ENCODE measurements at regions not wholly inside any gene's neighbourhood (a gene's known extent, or its start where the extent isn't known, plus 50 kb on each side); places are given as distances from the start of the nearest gene placed in this dataset.

- no peaks in the 10 kb centered on the region for H4K20me1 ChIP-seq (ENCODE audit: insufficient read depth)
- H3K4me2 ChIP-seq, result no peak overlapping the region
- TF ChIP-seq EZH2 (IDR thresholded peaks at IDR 0.05; ENCODE audit: low read depth), result no peak
- TF ChIP-seq CTCF (conservative IDR thresholded peaks at IDR 0.05), result no peak
- H3K9me2 ChIP-seq (ENCODE audit: insufficient read depth), result no peaks in the 10 kb centered on the region
- H2AFZ ChIP-seq, result no peak overlapping the region
- H3K36me3 ChIP-seq (ENCODE audit: low read depth), result no peaks in the 10 kb centered on the region
- DNase-seq, result no peak
- H3K79me2 ChIP-seq (ENCODE audit: low read depth), result no peaks in the 10 kb centered on the region
- H3K4me1 ChIP-seq (replicated peaks; ENCODE audit: insufficient read depth), result no peaks in the 10 kb centered on the region
- H3K4me3 ChIP-seq, result no peak overlapping the region
- ChIA-PET CTCF (no interaction called here), POLR2A (ENCODE audit: unreplicated experiment) (no interaction called here)
- no peaks in the 10 kb centered on the region for H3K9me3 ChIP-seq (ENCODE audit: insufficient read depth, low read depth)
- no peaks in the 10 kb centered on the region for H3F3A ChIP-seq (ENCODE audit: insufficient read depth, low read depth)
- intact Hi-C loops (cut with micrococcal nuclease; ENCODE audit: unreplicated experiment), result no loop called here
- no TSS peak for BruUV-seq (replicated peaks)
- H3K27ac ChIP-seq, result no peak overlapping the region
- no peaks in the 10 kb centered on the region for H3K27me3 ChIP-seq (ENCODE audit: insufficient read depth, low read depth)
Measured at GRCh38 chr2:40548521-40548920, 96.6 kb upstream of the SLC8A1 start.

- BruUV-seq (replicated peaks), result no TSS peak
- CTCF ChIA-PET, result no interaction called here
- Histone ChIP-seq H3K79me2 (ENCODE audit: low read depth) (no peaks in the 10 kb centered on the region), H2AFZ (no peak overlapping the region), H3K9me3 (ENCODE audit: insufficient read depth, low read depth) (no peaks in the 10 kb centered on the region), H3K4me1 (replicated peaks; ENCODE audit: insufficient read depth) (no peaks in the 10 kb centered on the region), H3K36me3 (ENCODE audit: low read depth) (no peaks in the 10 kb centered on the region), H3K27me3 (ENCODE audit: insufficient read depth, low read depth) (no peaks in the 10 kb centered on the region), H3K9me2 (ENCODE audit: insufficient read depth) (no peaks in the 10 kb centered on the region), H3F3A (ENCODE audit: insufficient read depth, low read depth) (no peaks in the 10 kb centered on the region), H3K4me3 (no peak overlapping the region), H3K27ac (no peak overlapping the region), H4K20me1 (ENCODE audit: insufficient read depth) (no peaks in the 10 kb centered on the region), H3K4me2 (no peak overlapping the region)
- TF ChIP-seq CTCF (conservative IDR thresholded peaks at IDR 0.05) (no peak), EZH2 (IDR thresholded peaks at IDR 0.05; ENCODE audit: low read depth) (no peak)
- POLR2A ChIA-PET (ENCODE audit: unreplicated experiment), result interaction anchor here (0.6 kb wide), 1 partner anchor 1210 kb away, joined by 4 read pairs; no protein-coding TSS in a partner anchor
- intact Hi-C loops (cut with micrococcal nuclease; ENCODE audit: unreplicated experiment), result no loop called here
- no peak for DNase-seq
Measured at GRCh38 chr2:40550085-40550484, 98.2 kb upstream of the SLC8A1 start.

- CTCF ChIA-PET, result no interaction called here
Measured at GRCh38 chr2:40551081-40551480, 99.2 kb upstream of the SLC8A1 start.

More at GRCh38 chr2:40551081-40551480, 99.2 kb upstream of the SLC8A1 start:
- H3K9me3 ChIP-seq (ENCODE audit: insufficient read depth, low read depth), result no peaks in the 10 kb centered on the region
- H2AFZ ChIP-seq, result no peak overlapping the region
- H3K4me1 ChIP-seq (replicated peaks; ENCODE audit: insufficient read depth), result no peaks in the 10 kb centered on the region
- no peak overlapping the region for H3K27ac ChIP-seq
- no peak for TF ChIP-seq CTCF (conservative IDR thresholded peaks at IDR 0.05)
- TF ChIP-seq EZH2 (IDR thresholded peaks at IDR 0.05; ENCODE audit: low read depth), result no peak
- H3K27me3 ChIP-seq (ENCODE audit: insufficient read depth, low read depth), result no peaks in the 10 kb centered on the region
- no peak overlapping the region for H3K4me2 ChIP-seq
- intact Hi-C loops (cut with micrococcal nuclease; ENCODE audit: unreplicated experiment), result no loop called here
- H4K20me1 ChIP-seq (ENCODE audit: insufficient read depth), result no peaks in the 10 kb centered on the region
- no peaks in the 10 kb centered on the region for H3K79me2 ChIP-seq (ENCODE audit: low read depth)
- no TSS peak for BruUV-seq (replicated peaks)
- no peak for DNase-seq
- no peaks in the 10 kb centered on the region for H3K9me2 ChIP-seq (ENCODE audit: insufficient read depth)
- POLR2A ChIA-PET (ENCODE audit: unreplicated experiment), result no interaction called here
- no peaks in the 10 kb centered on the region for H3F3A ChIP-seq (ENCODE audit: insufficient read depth, low read depth)
- no peaks in the 10 kb centered on the region for H3K36me3 ChIP-seq (ENCODE audit: low read depth)
- H3K4me3 ChIP-seq, result no peak overlapping the region

Data from PC-9 (cell line).